ENCODE measurements at regions not wholly inside any gene's neighbourhood (a gene's known extent, or its start where the extent isn't known, plus 50 kb on each side); places are given as distances from the start of the nearest gene placed in this dataset.

- Histone ChIP-seq H3K27ac (ENCODE audit: insufficient read depth in 1 of 2, low read depth in 1 of 2, low read length in 2 of 2, poor library complexity in 1 of 2, severe bottlenecking in 2 of 2) (no peak overlapping the region), H3K4me1 (ENCODE audit: control extremely low read depth in 1 of 4, control insufficient read depth in 4 of 4, insufficient read depth in 4 of 4, low read length in 3 of 4) (no peaks in the 10 kb centered on the region), H3K36me3 (ENCODE audit: control insufficient read depth in 4 of 4, insufficient read depth in 4 of 4, low read length in 3 of 4) (no peaks in the 10 kb centered on the region), H3K27me3 (replicated peaks in 2 of 5; ENCODE audit: control insufficient read depth in 4 of 5, insufficient read depth in 5 of 5, low read length in 4 of 5) (peaks cover 2 to 12% (median 2%) of the 10 kb centered on the region in 5 experiments), H3K9me3 (ENCODE audit: control extremely low read depth in 1 of 5, control insufficient read depth in 4 of 5, insufficient read depth in 2 of 5, low read depth in 1 of 5, low read length in 4 of 5) (no peaks in the 10 kb centered on the region), H3K4me3 (ENCODE audit: control insufficient read depth in 1 of 7, extremely low read depth in 1 of 7, insufficient read depth in 4 of 7, low read depth in 2 of 7, low read length in 6 of 7) (no peak overlapping the region)
- ChIA-PET CTCF (no interaction called here), POLR2A (no interaction called here)
- no peak for DNase-seq
- WGBS (ENCODE audit: insufficient coverage): 50% methylated on average over 2 of the region's 3 CpGs
These were observed 54.0 kb downstream of the C11orf91 start for GRCh38 chr11:33646629-33647028.

GRCh38 chr11:33646168-33646567 is 54.5 kb downstream of the C11orf91 start:
- H3K4me1 ChIP-seq (ENCODE audit: control extremely low read depth in 1 of 4, control insufficient read depth in 4 of 4, insufficient read depth in 4 of 4, low read length in 3 of 4): no peaks in the 10 kb centered on the region
- CTCF ChIA-PET: no interaction called here
- H3K27ac ChIP-seq (ENCODE audit: insufficient read depth in 1 of 2, low read depth in 1 of 2, low read length in 2 of 2, poor library complexity in 1 of 2, severe bottlenecking in 2 of 2): no peak overlapping the region
- POLR2A ChIA-PET: no interaction called here
- peaks cover 2 to 12% (median 2%) of the 10 kb centered on the region in 5 experiments for H3K27me3 ChIP-seq (replicated peaks in 2 of 5; ENCODE audit: control insufficient read depth in 4 of 5, insufficient read depth in 5 of 5, low read length in 4 of 5)
- no peak overlapping the region for H3K4me3 ChIP-seq (ENCODE audit: control insufficient read depth in 1 of 7, extremely low read depth in 1 of 7, insufficient read depth in 4 of 7, low read depth in 2 of 7, low read length in 6 of 7)
- H3K36me3 ChIP-seq (ENCODE audit: control insufficient read depth in 4 of 4, insufficient read depth in 4 of 4, low read length in 3 of 4): no peaks in the 10 kb centered on the region
- DNase-seq: no peak
- H3K9me3 ChIP-seq (ENCODE audit: control extremely low read depth in 1 of 5, control insufficient read depth in 4 of 5, insufficient read depth in 2 of 5, low read depth in 1 of 5, low read length in 4 of 5): no peaks in the 10 kb centered on the region
- 96% methylated on average over 4 of the region's 4 CpGs for WGBS (ENCODE audit: insufficient coverage)

GRCh38 chr11:33645686-33646085 is 54.9 kb downstream of the C11orf91 start:
- Histone ChIP-seq H3K27me3 (replicated peaks in 2 of 5; ENCODE audit: control insufficient read depth in 4 of 5, insufficient read depth in 5 of 5, low read length in 4 of 5) (peaks cover 2 to 11% (median 5%) of the 10 kb centered on the region in 5 experiments), H3K36me3 (ENCODE audit: control insufficient read depth in 4 of 4, insufficient read depth in 4 of 4, low read length in 3 of 4) (no peaks in the 10 kb centered on the region), H3K27ac (ENCODE audit: insufficient read depth in 1 of 2, low read depth in 1 of 2, low read length in 2 of 2, poor library complexity in 1 of 2, severe bottlenecking in 2 of 2) (no peak overlapping the region), H3K4me3 (ENCODE audit: control insufficient read depth in 1 of 7, extremely low read depth in 1 of 7, insufficient read depth in 4 of 7, low read depth in 2 of 7, low read length in 6 of 7) (no peak overlapping the region), H3K4me1 (ENCODE audit: control extremely low read depth in 1 of 4, control insufficient read depth in 4 of 4, insufficient read depth in 4 of 4, low read length in 3 of 4) (no peaks in the 10 kb centered on the region), H3K9me3 (ENCODE audit: control extremely low read depth in 1 of 5, control insufficient read depth in 4 of 5, insufficient read depth in 2 of 5, low read depth in 1 of 5, low read length in 4 of 5) (no peaks in the 10 kb centered on the region)
- ChIA-PET POLR2A (no interaction called here), CTCF (no interaction called here)
- no peak for DNase-seq
- WGBS (ENCODE audit: insufficient coverage): 94% methylated on average over 16 of the region's 20 CpGs

GRCh38 chr11:33643167-33643824 is 57.3 kb downstream of the C11orf91 start:
- H3K27me3 ChIP-seq (replicated peaks in 2 of 5; ENCODE audit: control insufficient read depth in 4 of 5, insufficient read depth in 5 of 5, low read length in 4 of 5): peaks cover 2 to 8% (median 4%) of the 10 kb centered on the region in 5 experiments
- no peaks in the 10 kb centered on the region for H3K36me3 ChIP-seq (ENCODE audit: control insufficient read depth in 4 of 4, insufficient read depth in 4 of 4, low read length in 3 of 4)
- ChIA-PET CTCF (no interaction called here), POLR2A (no interaction called here)
- 92% methylated on average over 2 of the region's 3 CpGs for WGBS (ENCODE audit: insufficient coverage)
- no peak for DNase-seq
- H3K4me1 ChIP-seq (ENCODE audit: control extremely low read depth in 1 of 4, control insufficient read depth in 4 of 4, insufficient read depth in 4 of 4, low read length in 3 of 4): no peaks in the 10 kb centered on the region
- no peak overlapping the region for H3K27ac ChIP-seq (ENCODE audit: insufficient read depth in 1 of 2, low read depth in 1 of 2, low read length in 2 of 2, poor library complexity in 1 of 2, severe bottlenecking in 2 of 2)
- no peak overlapping the region for H3K4me3 ChIP-seq (ENCODE audit: control insufficient read depth in 1 of 7, extremely low read depth in 1 of 7, insufficient read depth in 4 of 7, low read depth in 2 of 7, low read length in 6 of 7)
- H3K9me3 ChIP-seq (ENCODE audit: control extremely low read depth in 1 of 5, control insufficient read depth in 4 of 5, insufficient read depth in 2 of 5, low read depth in 1 of 5, low read length in 4 of 5): peaks cover 0 to 7% (median 0%) of the 10 kb centered on the region in 5 experiments

- Histone ChIP-seq H3K4me3 (ENCODE audit: control insufficient read depth in 1 of 7, extremely low read depth in 1 of 7, insufficient read depth in 4 of 7, low read depth in 2 of 7, low read length in 6 of 7) (no peak overlapping the region), H3K4me1 (ENCODE audit: control extremely low read depth in 1 of 4, control insufficient read depth in 4 of 4, insufficient read depth in 4 of 4, low read length in 3 of 4) (no peaks in the 10 kb centered on the region), H3K9me3 (ENCODE audit: control extremely low read depth in 1 of 5, control insufficient read depth in 4 of 5, insufficient read depth in 2 of 5, low read depth in 1 of 5, low read length in 4 of 5) (peaks cover 0 to 7% (median 0%) of the 10 kb centered on the region in 5 experiments), H3K36me3 (ENCODE audit: control insufficient read depth in 4 of 4, insufficient read depth in 4 of 4, low read length in 3 of 4) (no peaks in the 10 kb centered on the region), H3K27ac (ENCODE audit: insufficient read depth in 1 of 2, low read depth in 1 of 2, low read length in 2 of 2, poor library complexity in 1 of 2, severe bottlenecking in 2 of 2) (no peak overlapping the region), H3K27me3 (replicated peaks in 2 of 5; ENCODE audit: control insufficient read depth in 4 of 5, insufficient read depth in 5 of 5, low read length in 4 of 5) (peaks cover 2 to 8% (median 4%) of the 10 kb centered on the region in 5 experiments)
- 94% methylated on average over 8 of the region's 8 CpGs for WGBS (ENCODE audit: insufficient coverage)
- ChIA-PET CTCF (no interaction called here), POLR2A (no interaction called here)
- no peak for DNase-seq
These were observed 58.0 kb downstream of the C11orf91 start for GRCh38 chr11:33642461-33643166.

- CTCF ChIA-PET: interaction anchor here (0.8 to 0.9 kb wide), 2 partner anchors 28 to 38 kb away, joined by 3 read pairs; no protein-coding TSS in a partner anchor
- POLR2A ChIA-PET: interaction anchor here (1.0 kb wide), 1 partner anchor 19 kb away, joined by 3 read pairs; no protein-coding TSS in a partner anchor
- Histone ChIP-seq H3K4me1 (ENCODE audit: control extremely low read depth in 1 of 4, control insufficient read depth in 4 of 4, insufficient read depth in 4 of 4, low read length in 3 of 4) (no peaks in the 10 kb centered on the region), H3K27me3 (replicated peaks in 2 of 5; ENCODE audit: control insufficient read depth in 4 of 5, insufficient read depth in 5 of 5, low read length in 4 of 5) (peaks cover 2 to 8% (median 4%) of the 10 kb centered on the region in 5 experiments), H3K36me3 (ENCODE audit: control insufficient read depth in 4 of 4, insufficient read depth in 4 of 4, low read length in 3 of 4) (no peaks in the 10 kb centered on the region), H3K9me3 (ENCODE audit: control extremely low read depth in 1 of 5, control insufficient read depth in 4 of 5, insufficient read depth in 2 of 5, low read depth in 1 of 5, low read length in 4 of 5) (peaks cover 0 to 7% (median 0%) of the 10 kb centered on the region in 5 experiments), H3K27ac (ENCODE audit: insufficient read depth in 1 of 2, low read depth in 1 of 2, low read length in 2 of 2, poor library complexity in 1 of 2, severe bottlenecking in 2 of 2) (no peak overlapping the region), H3K4me3 (ENCODE audit: control insufficient read depth in 1 of 7, extremely low read depth in 1 of 7, insufficient read depth in 4 of 7, low read depth in 2 of 7, low read length in 6 of 7) (no peak overlapping the region)
- no peak for DNase-seq
- 62% methylated on average over 3 of the region's 8 CpGs for WGBS (ENCODE audit: insufficient coverage)
These were observed 59.8 kb downstream of the C11orf91 start for GRCh38 chr11:33640730-33641371.

GRCh38 chr11:33638608-33639007 is 62.0 kb downstream of the C11orf91 start:
- peaks cover 0 to 7% (median 0%) of the 10 kb centered on the region in 5 experiments for H3K9me3 ChIP-seq (ENCODE audit: control extremely low read depth in 1 of 5, control insufficient read depth in 4 of 5, insufficient read depth in 2 of 5, low read depth in 1 of 5, low read length in 4 of 5)
- no peak overlapping the region for H3K27ac ChIP-seq (ENCODE audit: insufficient read depth in 1 of 2, low read depth in 1 of 2, low read length in 2 of 2, poor library complexity in 1 of 2, severe bottlenecking in 2 of 2)
- POLR2A ChIA-PET: no interaction called here
- no CpG with 5 or more reads among the region's 1 CpG for WGBS (ENCODE audit: insufficient coverage)
- no peak for DNase-seq
- H3K27me3 ChIP-seq (replicated peaks in 2 of 5; ENCODE audit: control insufficient read depth in 4 of 5, insufficient read depth in 5 of 5, low read length in 4 of 5): peaks cover 0 to 8% (median 4%) of the 10 kb centered on the region in 5 experiments
- no peaks in the 10 kb centered on the region for H3K36me3 ChIP-seq (ENCODE audit: control insufficient read depth in 4 of 4, insufficient read depth in 4 of 4, low read length in 3 of 4)
- H3K4me1 ChIP-seq (ENCODE audit: control extremely low read depth in 1 of 4, control insufficient read depth in 4 of 4, insufficient read depth in 4 of 4, low read length in 3 of 4): no peaks in the 10 kb centered on the region
- CTCF ChIA-PET: interaction anchor here (0.6 kb wide), 1 partner anchor 22 kb away, joined by 3 read pairs; no protein-coding TSS in a partner anchor
- no peak overlapping the region for H3K4me3 ChIP-seq (ENCODE audit: control insufficient read depth in 1 of 7, extremely low read depth in 1 of 7, insufficient read depth in 4 of 7, low read depth in 2 of 7, low read length in 6 of 7)
